ENCODE measurements at regions not wholly inside any gene's neighbourhood (a gene's known extent, or its start where the extent isn't known, plus 50 kb on each side); places are given as distances from the start of the nearest gene placed in this dataset.

GRCh38 chr4:32189788-32190187, 1469.6 kb downstream of the PCDH7 start:
- no peak overlapping the region for H3K4me2 ChIP-seq (ENCODE audit: low read length, poor library complexity, severe bottlenecking)
- H4K91ac ChIP-seq (ENCODE audit: low read length), result no peak overlapping the region
- no peak overlapping the region for H2BK12ac ChIP-seq (ENCODE audit: low read length in 2 of 2)
- no peak overlapping the region for H3K27ac ChIP-seq (ENCODE audit: low read length, poor library complexity, severe bottlenecking)
- no peaks in the 10 kb centered on the region for H3K79me1 ChIP-seq (replicated peaks; ENCODE audit: low read length, poor library complexity, severe bottlenecking)
- H2AFZ ChIP-seq (ENCODE audit: low read depth, low read length), result no peak overlapping the region
- no peak for DNase-seq
- no peak overlapping the region for H2BK15ac ChIP-seq (ENCODE audit: low read depth, poor library complexity, severe bottlenecking)
- WGBS, result 76% methylated on average over 5 of the region's 5 CpGs
- no peaks in the 10 kb centered on the region for H3K4me1 ChIP-seq (ENCODE audit: control insufficient read depth, insufficient read depth, low read depth, low read length)
- H2BK120ac ChIP-seq (ENCODE audit: low read depth, low read length), result no peak overlapping the region
- H3K9ac ChIP-seq (ENCODE audit: low read length), result no peak overlapping the region
- H3K9me3 ChIP-seq (ENCODE audit: control insufficient read depth, low read length), result peaks cover 8% of the 10 kb centered on the region
- no peak overlapping the region for H3K4me3 ChIP-seq (ENCODE audit: insufficient read depth in 1 of 2, low read depth in 1 of 2, low read length in 2 of 2)
- H4K8ac ChIP-seq (ENCODE audit: low read length), result no peak overlapping the region
- no peak overlapping the region for H3K23ac ChIP-seq (ENCODE audit: low read length in 2 of 2)
- no peak overlapping the region for H3K4ac ChIP-seq (ENCODE audit: low read depth in 1 of 2, low read length in 2 of 2)
- no peak overlapping the region for H2BK5ac ChIP-seq (ENCODE audit: low read depth, low read length, poor library complexity, severe bottlenecking)
- no peaks in the 10 kb centered on the region for H3K36me3 ChIP-seq (ENCODE audit: control insufficient read depth in 1 of 2, insufficient read depth in 2 of 2, low read depth in 1 of 2, low read length in 2 of 2)
- H2AK5ac ChIP-seq (ENCODE audit: low read length, severe bottlenecking), result no peak overlapping the region
- H3K18ac ChIP-seq (ENCODE audit: low read depth in 1 of 2, low read length in 2 of 2), result no peak overlapping the region
- no peaks in the 10 kb centered on the region for H3K27me3 ChIP-seq (ENCODE audit: control insufficient read depth in 1 of 2, insufficient read depth in 1 of 2, low read length in 2 of 2)
- peak overlapping the region in 1 of 2 experiments; percentile 57 for H3K14ac ChIP-seq (ENCODE audit: low read length in 2 of 2)

GRCh38 chr4:32191961-32192360, 1471.8 kb downstream of the PCDH7 start:
- Histone ChIP-seq H3K18ac (ENCODE audit: low read depth in 1 of 2, low read length in 2 of 2) (no peak overlapping the region), H2AFZ (ENCODE audit: low read depth, low read length) (no peak overlapping the region), H3K4me1 (ENCODE audit: control insufficient read depth, insufficient read depth, low read depth, low read length) (no peaks in the 10 kb centered on the region), H2AK5ac (ENCODE audit: low read length, severe bottlenecking) (no peak overlapping the region), H2BK5ac (ENCODE audit: low read depth, low read length, poor library complexity, severe bottlenecking) (no peak overlapping the region), H4K8ac (ENCODE audit: low read length) (no peak overlapping the region), H3K23ac (ENCODE audit: low read length in 2 of 2) (no peak overlapping the region), H3K4me2 (ENCODE audit: low read length, poor library complexity, severe bottlenecking) (no peak overlapping the region), H3K27me3 (ENCODE audit: control insufficient read depth in 1 of 2, insufficient read depth in 1 of 2, low read length in 2 of 2) (no peaks in the 10 kb centered on the region), H3K79me1 (replicated peaks; ENCODE audit: low read length, poor library complexity, severe bottlenecking) (no peaks in the 10 kb centered on the region), H3K9ac (ENCODE audit: low read length) (no peak overlapping the region), H4K91ac (ENCODE audit: low read length) (no peak overlapping the region), H3K4me3 (ENCODE audit: insufficient read depth in 1 of 2, low read depth in 1 of 2, low read length in 2 of 2) (no peak overlapping the region), H3K36me3 (ENCODE audit: control insufficient read depth in 1 of 2, insufficient read depth in 2 of 2, low read depth in 1 of 2, low read length in 2 of 2) (no peaks in the 10 kb centered on the region), H3K27ac (ENCODE audit: low read length, poor library complexity, severe bottlenecking) (no peak overlapping the region), H2BK120ac (ENCODE audit: low read depth, low read length) (no peak overlapping the region), H3K14ac (ENCODE audit: low read length in 2 of 2) (no peak overlapping the region), H2BK12ac (ENCODE audit: low read length in 2 of 2) (no peak overlapping the region), H3K4ac (ENCODE audit: low read depth in 1 of 2, low read length in 2 of 2) (no peak overlapping the region), H2BK15ac (ENCODE audit: low read depth, poor library complexity, severe bottlenecking) (no peak overlapping the region), H3K9me3 (ENCODE audit: control insufficient read depth, low read length) (peaks cover 8% of the 10 kb centered on the region)
- DNase-seq, result no peak
- WGBS, result 100% methylated on average over 1 of the region's 4 CpGs

DNA sequence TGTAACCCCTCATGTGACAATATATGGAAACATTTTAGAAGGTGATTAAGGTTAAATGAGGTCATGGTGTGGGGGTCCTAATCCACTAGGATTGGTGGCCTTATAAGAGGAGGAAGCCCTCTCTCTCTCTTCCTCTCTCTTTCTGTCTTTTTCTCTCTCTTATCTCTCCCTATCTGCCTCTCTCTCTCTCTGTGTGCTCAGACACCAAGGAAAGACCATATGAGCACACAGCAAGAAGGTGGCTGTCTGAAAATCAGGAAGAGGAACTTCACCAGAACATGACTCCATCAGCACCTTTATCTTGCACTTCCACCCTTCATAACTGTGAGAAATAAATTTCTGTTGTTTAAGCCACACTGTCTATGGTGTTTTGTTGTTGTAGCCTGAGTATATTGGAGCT, 1472.2 kb downstream of the PCDH7 start:
- peaks cover 8% of the 10 kb centered on the region for H3K9me3 ChIP-seq (ENCODE audit: control insufficient read depth, low read length)
- no peak overlapping the region for H3K9ac ChIP-seq (ENCODE audit: low read length)
- no peaks in the 10 kb centered on the region for H3K79me1 ChIP-seq (replicated peaks; ENCODE audit: low read length, poor library complexity, severe bottlenecking)
- H3K4me2 ChIP-seq (ENCODE audit: low read length, poor library complexity, severe bottlenecking), result no peak overlapping the region
- no peak overlapping the region for H3K18ac ChIP-seq (ENCODE audit: low read depth in 1 of 2, low read length in 2 of 2)
- H3K4me3 ChIP-seq (ENCODE audit: insufficient read depth in 1 of 2, low read depth in 1 of 2, low read length in 2 of 2), result no peak overlapping the region
- no peaks in the 10 kb centered on the region for H3K4me1 ChIP-seq (ENCODE audit: control insufficient read depth, insufficient read depth, low read depth, low read length)
- H2AFZ ChIP-seq (ENCODE audit: low read depth, low read length), result no peak overlapping the region
- H3K36me3 ChIP-seq (ENCODE audit: control insufficient read depth in 1 of 2, insufficient read depth in 2 of 2, low read depth in 1 of 2, low read length in 2 of 2), result no peaks in the 10 kb centered on the region
- no peak overlapping the region for H3K23ac ChIP-seq (ENCODE audit: low read length in 2 of 2)
- H3K4ac ChIP-seq (ENCODE audit: low read depth in 1 of 2, low read length in 2 of 2), result no peak overlapping the region
- H2BK120ac ChIP-seq (ENCODE audit: low read depth, low read length), result no peak overlapping the region
- H3K14ac ChIP-seq (ENCODE audit: low read length in 2 of 2), result no peak overlapping the region
- no peak overlapping the region for H2BK15ac ChIP-seq (ENCODE audit: low read depth, poor library complexity, severe bottlenecking)
- H4K8ac ChIP-seq (ENCODE audit: low read length), result no peak overlapping the region
- H2BK12ac ChIP-seq (ENCODE audit: low read length in 2 of 2), result no peak overlapping the region
- H2BK5ac ChIP-seq (ENCODE audit: low read depth, low read length, poor library complexity, severe bottlenecking), result no peak overlapping the region
- H4K91ac ChIP-seq (ENCODE audit: low read length), result no peak overlapping the region
- H3K27me3 ChIP-seq (ENCODE audit: control insufficient read depth in 1 of 2, insufficient read depth in 1 of 2, low read length in 2 of 2), result no peaks in the 10 kb centered on the region
- DNase-seq, result no peak
- H3K27ac ChIP-seq (ENCODE audit: low read length, poor library complexity, severe bottlenecking), result no peak overlapping the region
- no peak overlapping the region for H2AK5ac ChIP-seq (ENCODE audit: low read length, severe bottlenecking)

DNA sequence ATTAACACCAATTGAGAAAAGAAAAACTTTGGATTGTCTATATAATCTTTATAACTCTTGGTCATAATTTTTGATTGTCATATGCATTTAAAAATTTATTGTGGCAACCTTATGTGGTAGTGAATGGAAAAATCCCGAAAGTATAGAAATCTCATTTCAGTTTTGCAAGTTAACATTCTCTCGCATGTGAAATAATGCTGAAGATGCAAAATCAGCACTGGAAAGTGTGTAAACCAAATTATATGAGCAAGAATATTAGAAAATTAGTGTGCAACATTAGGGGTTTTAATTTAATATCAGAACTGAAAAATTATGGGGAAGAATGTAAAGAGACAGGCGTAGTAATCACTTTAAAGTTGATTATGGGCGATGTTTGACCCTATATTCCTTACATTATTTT, 1472.8 kb downstream of the PCDH7 start:
- Histone ChIP-seq H2BK120ac (ENCODE audit: low read depth, low read length) (no peak overlapping the region), H2AK5ac (ENCODE audit: low read length, severe bottlenecking) (no peak overlapping the region), H3K4me3 (ENCODE audit: insufficient read depth in 1 of 2, low read depth in 1 of 2, low read length in 2 of 2) (no peak overlapping the region), H3K23ac (ENCODE audit: low read length in 2 of 2) (no peak overlapping the region), H3K36me3 (ENCODE audit: control insufficient read depth in 1 of 2, insufficient read depth in 2 of 2, low read depth in 1 of 2, low read length in 2 of 2) (no peaks in the 10 kb centered on the region), H3K18ac (ENCODE audit: low read depth in 1 of 2, low read length in 2 of 2) (no peak overlapping the region), H2BK12ac (ENCODE audit: low read length in 2 of 2) (no peak overlapping the region), H3K9me3 (ENCODE audit: control insufficient read depth, low read length) (peaks cover 8% of the 10 kb centered on the region), H4K8ac (ENCODE audit: low read length) (no peak overlapping the region), H2BK15ac (ENCODE audit: low read depth, poor library complexity, severe bottlenecking) (no peak overlapping the region), H3K79me1 (replicated peaks; ENCODE audit: low read length, poor library complexity, severe bottlenecking) (no peaks in the 10 kb centered on the region), H3K4me1 (ENCODE audit: control insufficient read depth, insufficient read depth, low read depth, low read length) (no peaks in the 10 kb centered on the region), H3K14ac (ENCODE audit: low read length in 2 of 2) (no peak overlapping the region), H3K27me3 (ENCODE audit: control insufficient read depth in 1 of 2, insufficient read depth in 1 of 2, low read length in 2 of 2) (no peaks in the 10 kb centered on the region), H4K91ac (ENCODE audit: low read length) (no peak overlapping the region), H2BK5ac (ENCODE audit: low read depth, low read length, poor library complexity, severe bottlenecking) (no peak overlapping the region), H3K9ac (ENCODE audit: low read length) (no peak overlapping the region), H3K4me2 (ENCODE audit: low read length, poor library complexity, severe bottlenecking) (no peak overlapping the region), H3K27ac (ENCODE audit: low read length, poor library complexity, severe bottlenecking) (no peak overlapping the region), H2AFZ (ENCODE audit: low read depth, low read length) (no peak overlapping the region), H3K4ac (ENCODE audit: low read depth in 1 of 2, low read length in 2 of 2) (no peak overlapping the region)
- WGBS, result 93% methylated on average over 2 of the region's 4 CpGs
- DNase-seq, result no peak
